GM12801 (cell line): ENCODE measurements at regions not wholly inside any gene's neighbourhood (a gene's known extent, or its start where the extent isn't known, plus 50 kb on each side); places are given as distances from the start of the nearest gene placed in this dataset.

ENCODE experiments used
- CTCF ChIP-seq: IDR thresholded peaks from one replicate; pipeline ENCODE4 v1.5.1; 2011; ENCODE audit warnings: control low read depth; ENCODE audit not compliant: insufficient read length; ENCODE audit errors: extremely low read depth

- no peak for TF ChIP-seq CTCF
These were observed 112.5 kb upstream of the SH3BP4 start for GRCh38 chr2:234839285-234839684.

- no peak for TF ChIP-seq CTCF
These were observed 115.5 kb upstream of the SH3BP4 start for GRCh38 chr2:234836271-234836670.

GRCh38 chr2:234835738-234836137 is 116.1 kb upstream of the SH3BP4 start:
- no peak for TF ChIP-seq CTCF

- TF ChIP-seq CTCF = no peak
These were observed 117.4 kb upstream of the SH3BP4 start for GRCh38 chr2:234834228-234834923.

- no peak for TF ChIP-seq CTCF
These were observed 121.0 kb upstream of the SH3BP4 start for GRCh38 chr2:234830853-234831252.

GRCh38 chr2:234829074-234829455 is 122.8 kb upstream of the SH3BP4 start:
- TF ChIP-seq CTCF = no peak

- no peak for TF ChIP-seq CTCF
These were observed 123.3 kb upstream of the SH3BP4 start for GRCh38 chr2:234828382-234829073.
